CD4-positive, alpha-beta T cell (primary cell): ENCODE measurements at regions not wholly inside any gene's neighbourhood (a gene's known extent, or its start where the extent isn't known, plus 50 kb on each side); places are given as distances from the start of the nearest gene placed in this dataset.

Experiments used
- ATAC-seq: fragments of 200-7000 bp; cut with Tn5 transposase; one replicate; pipeline ENCODE4 v1.10.0; 2022; ENCODE audit warnings: mild to moderate bottlenecking; ENCODE audit not compliant: poor library complexity
- CTCF ChIA-PET: fragments of 350-600 bp; sonication (Branson Sonifier 250); formaldehyde crosslinking; loops from one replicate; lab custom pipeline; 2021; ENCODE audit warnings: antibody characterized with exemption, inconsistent platforms; lab: Charles Lee
- POLR2A ChIA-PET: fragments of 350-600 bp; sonication (Branson Sonifier 250); formaldehyde crosslinking; loops from one replicate; lab custom pipeline; 2021; ENCODE audit warnings: antibody characterized with exemption, inconsistent platforms; lab: Charles Lee
- DNase-seq, 14 experiments: peaks; one replicate each; pipeline ENCODE4 v3.0.0-alpha.2; 2013 to 2020; ENCODE audit warnings: mixed read lengths in 2 of 14
- H3K27ac ChIP-seq, 2 donors: one replicate each; pipeline versions ENCODE4 v1.5.1 to v1.7.0; 2013; ENCODE audit warnings: low read length in 2 of 2, low read depth in 1 of 2, mild to moderate bottlenecking in 1 of 2
- H3K27me3 ChIP-seq, 2 experiments: 1 replicate in 1 of 2; 2 replicates in 1 of 2; pipeline versions ENCODE4 v1.6.1 to v1.7.0; 2013; ENCODE audit warnings: low read length in 2 of 2, control low read depth in 1 of 2, mild to moderate bottlenecking in 1 of 2, moderate library complexity in 1 of 2; ENCODE audit not compliant: insufficient read depth in 2 of 2, control insufficient read depth in 1 of 2
- H3K36me3 ChIP-seq: one replicate; pipeline ENCODE4 v1.6.1; 2013; ENCODE audit warnings: low read length, control low read depth; ENCODE audit not compliant: insufficient read depth
- H3K4me1 ChIP-seq: one replicate; pipeline ENCODE4 v1.6.1; 2013; ENCODE audit warnings: low read length, control low read depth; ENCODE audit not compliant: insufficient read depth
- H3K4me3 ChIP-seq: one replicate; pipeline ENCODE4 v1.5.1; 2013; ENCODE audit warnings: mild to moderate bottlenecking, low read length, moderate library complexity
- H3K9me3 ChIP-seq, 2 experiments: 1 replicate in 1 of 2; 2 replicates in 1 of 2; pipeline versions ENCODE4 v1.6.1 to v1.7.0; 2013; ENCODE audit warnings: low read length in 2 of 2, mild to moderate bottlenecking in 2 of 2, control low read depth in 1 of 2, moderate library complexity in 1 of 2; ENCODE audit not compliant: control insufficient read depth in 1 of 2, insufficient read depth in 1 of 2
- H3K27ac Mint-ChIP-seq: one replicate; pipeline ENCODE4 v1.8.0; 2020; ENCODE audit warnings: mixed read lengths
- H3K27me3 Mint-ChIP-seq: one replicate; pipeline ENCODE4 v1.8.0; 2021; ENCODE audit warnings: mixed read lengths
- H3K36me3 Mint-ChIP-seq: one replicate; pipeline ENCODE4 v1.8.0; 2021; ENCODE audit warnings: low read depth, mixed read lengths
- H3K4me1 Mint-ChIP-seq: one replicate; pipeline ENCODE4 v1.8.0; 2021; ENCODE audit warnings: low read depth, mixed read lengths
- H3K4me3 Mint-ChIP-seq: one replicate; pipeline ENCODE4 v1.8.0; 2020; ENCODE audit warnings: mild to moderate bottlenecking, mixed read lengths
- H3K9me3 Mint-ChIP-seq: one replicate; pipeline ENCODE4 v1.8.0; 2020; ENCODE audit warnings: mixed read lengths
- intact Hi-C, 2 experiments: fragments of 100-400 bp; cut with DNase I in 1 of 2; cut with micrococcal nuclease in 1 of 2; formaldehyde crosslinking; loops; one replicate each; pipeline versions ENCODE4 v1.15.1 to v1.9.0; 2023 to 2025; cut with DNase I, micrococcal nuclease
- TF ChIP-seq, protein P1 (sequence below): fragments of 200-600 bp; IDR thresholded peaks from one replicate; pipeline ENCODE4 v1.8.0; 2022; ENCODE audit warnings: antibody characterized with exemption, mild to moderate bottlenecking

DNA sequence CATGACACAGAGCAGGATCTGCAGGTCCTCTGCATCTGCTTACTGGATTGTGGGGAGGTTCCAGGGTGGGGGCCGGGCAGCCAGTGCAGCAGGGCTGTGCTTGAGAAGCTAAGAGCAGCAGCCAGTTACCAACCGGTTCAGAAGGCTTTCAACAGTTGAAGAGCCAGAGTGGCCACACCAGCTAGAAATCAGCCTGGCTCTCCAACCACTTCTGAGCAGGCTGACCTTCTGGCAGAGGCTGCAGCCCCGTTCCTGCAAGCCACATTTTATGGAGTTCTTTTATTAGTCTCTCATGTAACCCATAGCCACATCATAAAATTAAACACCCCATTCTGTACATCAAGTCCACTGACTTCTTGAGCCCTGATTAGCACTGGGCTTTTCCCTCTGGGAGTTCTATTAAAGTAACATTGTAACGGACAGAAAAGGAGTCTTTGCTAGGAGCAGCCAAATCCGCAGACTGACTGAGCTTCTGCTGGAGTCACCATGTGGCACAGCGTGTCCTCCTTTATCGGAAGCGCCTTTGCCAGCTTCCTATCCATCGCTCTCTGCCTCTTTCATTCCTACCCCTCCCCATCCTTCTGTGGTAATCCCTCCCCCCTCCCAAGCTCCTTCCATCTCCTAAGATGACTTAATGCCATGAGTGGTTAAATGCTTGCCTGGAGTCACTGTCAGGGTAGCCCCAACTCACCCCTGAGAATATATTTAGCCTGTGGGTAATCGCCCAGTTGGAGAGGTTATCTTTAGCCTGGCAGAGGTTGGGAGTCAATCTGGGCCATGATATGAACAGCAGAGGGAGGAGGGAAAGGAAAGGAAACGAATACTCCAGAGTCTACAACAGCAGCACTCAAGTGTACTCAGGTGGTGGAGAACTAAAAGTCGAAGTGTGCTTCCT, 138.5 kb upstream of the HES1 start:
- Histone ChIP-seq H3K9me3 (no peaks in the 10 kb centered on the region), H3K27ac (no peak overlapping the region), H3K4me3 (no peak overlapping the region), H3K27me3 (peaks cover 15 to 26% of the 10 kb centered on the region in 2 experiments), H3K4me1 (no peaks in the 10 kb centered on the region), H3K36me3 (no peaks in the 10 kb centered on the region)
- H3K27me3 Mint-ChIP-seq, result peaks cover 27% of the 10 kb centered on the region
- no peak for ATAC-seq
- H3K4me3 Mint-ChIP-seq, result no peak overlapping the region
- H3K27ac Mint-ChIP-seq, result no peak overlapping the region
- DNase-seq, result no peak
- H3K9me3 Mint-ChIP-seq, result no peaks in the 10 kb centered on the region
- ChIA-PET POLR2A (no interaction called here), CTCF (no interaction called here)
- intact Hi-C loops, result no loop called here
- no peaks in the 10 kb centered on the region for H3K4me1 Mint-ChIP-seq
- H3K36me3 Mint-ChIP-seq, result no peaks in the 10 kb centered on the region
- TF ChIP-seq, protein P1, sequence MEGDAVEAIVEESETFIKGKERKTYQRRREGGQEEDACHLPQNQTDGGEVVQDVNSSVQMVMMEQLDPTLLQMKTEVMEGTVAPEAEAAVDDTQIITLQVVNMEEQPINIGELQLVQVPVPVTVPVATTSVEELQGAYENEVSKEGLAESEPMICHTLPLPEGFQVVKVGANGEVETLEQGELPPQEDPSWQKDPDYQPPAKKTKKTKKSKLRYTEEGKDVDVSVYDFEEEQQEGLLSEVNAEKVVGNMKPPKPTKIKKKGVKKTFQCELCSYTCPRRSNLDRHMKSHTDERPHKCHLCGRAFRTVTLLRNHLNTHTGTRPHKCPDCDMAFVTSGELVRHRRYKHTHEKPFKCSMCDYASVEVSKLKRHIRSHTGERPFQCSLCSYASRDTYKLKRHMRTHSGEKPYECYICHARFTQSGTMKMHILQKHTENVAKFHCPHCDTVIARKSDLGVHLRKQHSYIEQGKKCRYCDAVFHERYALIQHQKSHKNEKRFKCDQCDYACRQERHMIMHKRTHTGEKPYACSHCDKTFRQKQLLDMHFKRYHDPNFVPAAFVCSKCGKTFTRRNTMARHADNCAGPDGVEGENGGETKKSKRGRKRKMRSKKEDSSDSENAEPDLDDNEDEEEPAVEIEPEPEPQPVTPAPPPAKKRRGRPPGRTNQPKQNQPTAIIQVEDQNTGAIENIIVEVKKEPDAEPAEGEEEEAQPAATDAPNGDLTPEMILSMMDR, result no peak

DNA sequence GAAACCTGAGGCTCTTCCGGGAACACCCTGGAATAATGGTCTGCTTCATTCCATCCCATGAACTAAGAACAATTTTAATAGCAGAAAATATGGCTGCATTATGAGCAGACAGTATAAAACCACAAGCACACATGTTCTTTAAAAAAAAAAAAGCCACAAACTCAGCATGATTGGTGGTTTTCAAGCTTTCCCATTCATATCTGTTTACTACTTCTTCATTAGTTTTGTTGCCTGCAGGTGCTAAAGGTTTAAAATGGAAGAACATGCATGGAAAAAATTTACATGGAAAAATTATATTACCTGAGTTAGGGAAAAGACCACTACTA, 137.9 kb upstream of the HES1 start:
- Histone ChIP-seq H3K9me3 (no peaks in the 10 kb centered on the region), H3K4me3 (no peak overlapping the region), H3K36me3 (no peaks in the 10 kb centered on the region), H3K27me3 (peaks cover 15 to 32% of the 10 kb centered on the region in 2 experiments), H3K27ac (no peak overlapping the region), H3K4me1 (peaks cover 4% of the 10 kb centered on the region)
- Mint-ChIP-seq H3K9me3 (no peaks in the 10 kb centered on the region), H3K27ac (no peak overlapping the region), H3K27me3 (peaks cover 29% of the 10 kb centered on the region), H3K4me3 (no peak overlapping the region), H3K4me1 (no peaks in the 10 kb centered on the region), H3K36me3 (no peaks in the 10 kb centered on the region)
- intact Hi-C loops, result no loop called here
- no peak for DNase-seq
- ATAC-seq, result no peak
- POLR2A ChIA-PET, result no interaction called here
- TF ChIP-seq, protein P1, result no peak
- CTCF ChIA-PET, result no interaction called here

DNA sequence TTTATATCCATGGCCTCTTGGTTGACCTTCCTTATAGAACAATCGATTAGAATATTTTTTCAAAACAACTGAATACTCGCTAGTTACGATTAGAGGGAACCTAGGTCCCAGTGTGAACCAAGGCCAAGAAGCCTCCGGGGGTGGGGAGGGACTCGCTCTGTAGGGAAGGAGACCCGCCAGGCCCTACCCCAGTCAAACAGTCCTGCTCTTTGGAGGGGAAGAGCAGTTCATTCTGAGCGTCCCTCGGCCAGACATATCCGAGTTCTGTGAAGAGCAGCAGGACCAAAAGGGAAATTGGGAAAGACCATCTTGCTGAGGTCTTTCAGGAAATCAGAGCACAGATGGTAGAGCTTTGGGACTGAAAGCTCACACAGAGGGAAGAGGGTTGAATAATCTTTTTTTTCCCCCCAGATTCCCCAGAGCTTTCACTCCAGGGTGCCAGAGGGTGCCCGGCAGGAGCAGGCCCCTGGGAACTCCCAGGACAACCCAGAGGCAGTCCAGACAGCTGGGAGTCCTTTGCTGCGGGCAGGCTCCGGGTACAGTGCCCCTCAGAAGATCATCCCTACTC, 137.2 kb upstream of the HES1 start:
- Mint-ChIP-seq H3K9me3 (no peaks in the 10 kb centered on the region), H3K4me1 (peaks cover 5% of the 10 kb centered on the region), H3K27ac (no peak overlapping the region), H3K4me3 (no peak overlapping the region), H3K36me3 (no peaks in the 10 kb centered on the region), H3K27me3 (peaks cover 35% of the 10 kb centered on the region)
- Histone ChIP-seq H3K36me3 (no peaks in the 10 kb centered on the region), H3K4me3 (no peak overlapping the region), H3K9me3 (no peaks in the 10 kb centered on the region), H3K27me3 (peaks cover 20 to 38% of the 10 kb centered on the region in 2 experiments), H3K4me1 (peaks cover 9% of the 10 kb centered on the region), H3K27ac (no peak overlapping the region)
- DNase-seq (no peak), ATAC-seq (no peak)
- CTCF ChIA-PET, result no interaction called here
- POLR2A ChIA-PET, result no interaction called here
- TF ChIP-seq, protein P1, result no peak
- intact Hi-C loops, result no loop called here
